Astrocyte of the spinal cord (primary cell): ENCODE measurements at regions not wholly inside any gene's neighbourhood (a gene's known extent, or its start where the extent isn't known, plus 50 kb on each side); places are given as distances from the start of the nearest gene placed in this dataset.
"Not testable (repeated sequence)": the region's sequence is repeated elsewhere in the genome, so short reads cannot be mapped to it uniquely, and the experiment has no call there.

Experiments used
- DNase-seq: peaks from one replicate; pipeline ENCODE4 v3.0.0; 2011; ENCODE audit warnings: low read depth, low spot score
- H3K4me3 ChIP-seq: 2 replicates; pipeline ENCODE4 v1.5.1; 2011; ENCODE audit warnings: low read depth, mild to moderate bottlenecking, low read length, moderate library complexity
- CTCF ChIP-seq: IDR thresholded peaks from 2 replicates; pipeline ENCODE4 v1.5.1; 2012; ENCODE audit warnings: low read depth, mild to moderate bottlenecking, low read length, inconsistent platforms
- in situ Hi-C: cut with HindIII; loops from 2 replicates; pipeline ENCODE4 v1.10.0; 2017; ENCODE audit warnings: low sequenced_read_pairs

DNA sequence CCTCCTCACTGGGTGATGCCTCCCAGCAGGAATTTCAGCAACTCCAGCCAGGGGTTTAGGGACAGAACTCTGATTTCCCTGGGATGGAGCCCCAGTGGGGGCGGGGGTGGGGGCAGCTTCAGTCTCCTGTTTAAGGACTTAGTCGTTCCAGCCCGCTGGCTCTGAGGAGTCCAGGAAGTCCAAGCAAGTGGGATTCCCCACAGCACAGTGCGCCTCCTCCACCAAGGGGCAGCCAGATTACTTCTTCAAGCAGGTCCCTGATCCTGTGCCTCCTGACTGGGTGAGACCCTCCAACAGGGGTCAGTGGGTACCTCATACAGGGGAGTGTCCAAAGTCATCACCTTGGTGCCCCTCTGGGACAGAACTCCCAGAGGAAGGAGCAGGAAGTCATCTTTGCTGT lies 1438.4 kb upstream of the B3GALT2 start:
- in situ Hi-C loops = no loop called here
- TF ChIP-seq CTCF = no peak
- H3K4me3 ChIP-seq = no peak overlapping the region
- DNase-seq = no peak

- in situ Hi-C loops = no loop called here
- DNase-seq = no peak
- no peak for TF ChIP-seq CTCF
- H3K4me3 ChIP-seq = no peak overlapping the region
Measured at GRCh38 chr1:194618101-194618500, 1431.7 kb upstream of the B3GALT2 start.

DNA sequence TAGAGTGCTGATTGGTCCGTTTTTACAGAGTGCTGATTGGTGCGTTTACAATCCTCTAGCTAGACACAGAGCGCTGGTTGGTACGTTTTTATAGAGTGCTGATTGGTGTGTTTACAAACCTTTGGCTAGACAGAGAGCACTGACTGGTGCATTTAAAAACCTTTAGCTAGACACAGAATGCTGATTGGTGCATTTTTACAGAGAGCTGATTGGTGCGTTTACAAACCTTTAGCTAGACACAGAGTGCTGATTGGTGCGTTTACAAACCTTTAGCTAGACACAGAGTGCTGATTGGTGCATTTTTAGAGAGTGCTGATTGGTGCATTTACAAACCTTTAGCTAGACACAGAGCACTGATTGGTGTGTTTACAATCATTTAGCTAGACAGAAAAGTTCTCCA lies 1430.9 kb upstream of the B3GALT2 start:
- H3K4me3 ChIP-seq, in situ Hi-C loops, DNase-seq: not testable (repeated sequence)

GRCh38 chr1:194616835-194617234 lies 1430.4 kb upstream of the B3GALT2 start:
- no peak for DNase-seq
- H3K4me3 ChIP-seq = no peak overlapping the region
- in situ Hi-C loops = no loop called here
- no peak for TF ChIP-seq CTCF

DNA sequence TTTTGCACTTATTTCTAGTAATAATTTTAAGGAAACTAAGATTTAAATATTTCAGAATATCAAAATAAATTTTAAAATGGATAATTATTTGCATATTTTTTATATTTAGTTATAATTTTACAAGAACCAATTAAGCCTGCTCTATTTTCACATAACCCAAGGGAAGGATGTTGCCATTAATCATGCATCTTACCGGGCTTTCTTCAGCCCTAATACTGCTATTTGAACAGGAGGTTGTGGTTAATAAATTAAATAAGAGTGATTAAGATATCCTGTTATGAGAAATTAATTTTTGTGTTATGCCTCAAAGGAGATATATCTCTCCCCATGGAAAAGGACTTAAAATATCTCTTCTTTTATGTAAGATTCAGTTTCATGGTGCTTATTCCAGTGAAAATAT lies 1415.8 kb upstream of the B3GALT2 start:
- no peak overlapping the region for H3K4me3 ChIP-seq
- in situ Hi-C loops = no loop called here
- no peak for TF ChIP-seq CTCF
- no peak for DNase-seq

GRCh38 chr1:194600716-194601115 lies 1414.3 kb upstream of the B3GALT2 start:
- no peak overlapping the region for H3K4me3 ChIP-seq
- TF ChIP-seq CTCF = no peak
- in situ Hi-C loops = no loop called here
- no peak for DNase-seq

DNA sequence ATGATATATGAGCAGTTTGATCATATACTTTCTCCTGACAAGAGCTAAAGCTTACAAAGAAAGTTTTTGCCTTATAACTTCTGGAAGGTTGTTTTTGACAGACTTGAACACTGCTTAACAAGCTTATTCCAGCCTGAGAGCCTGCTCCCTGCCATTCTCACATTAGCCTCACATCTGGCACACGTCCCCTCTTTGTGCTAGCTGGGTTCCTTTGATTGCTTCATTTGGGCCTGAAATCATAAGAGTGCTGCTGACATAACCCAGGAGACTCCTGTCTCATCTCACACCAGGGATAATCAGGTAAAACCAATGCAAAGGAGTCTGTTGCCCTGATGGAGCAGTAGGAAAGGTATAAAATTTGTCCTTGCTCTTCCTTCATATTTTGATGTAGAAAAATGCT lies 1411.7 kb upstream of the B3GALT2 start:
- TF ChIP-seq CTCF = no peak
- no peak for DNase-seq
- in situ Hi-C loops = no loop called here
- H3K4me3 ChIP-seq = no peak overlapping the region
